GM21381 (cell line): ENCODE measurements at regions not wholly inside any gene's neighbourhood (a gene's known extent, or its start where the extent isn't known, plus 50 kb on each side); places are given as distances from the start of the nearest gene placed in this dataset.
"Not testable (repeated sequence)": the region's sequence is repeated elsewhere in the genome, so short reads cannot be mapped to it uniquely, and the experiment has no call there.

Experiments
- ATAC-seq: cut with Tn5 transposase; IDR thresholded peaks from one replicate; pipeline ENCODE4 v1.9.1; 2021; ENCODE audit warnings: mild to moderate bottlenecking, moderate library complexity; ENCODE audit not compliant: unreplicated experiment

DNA sequence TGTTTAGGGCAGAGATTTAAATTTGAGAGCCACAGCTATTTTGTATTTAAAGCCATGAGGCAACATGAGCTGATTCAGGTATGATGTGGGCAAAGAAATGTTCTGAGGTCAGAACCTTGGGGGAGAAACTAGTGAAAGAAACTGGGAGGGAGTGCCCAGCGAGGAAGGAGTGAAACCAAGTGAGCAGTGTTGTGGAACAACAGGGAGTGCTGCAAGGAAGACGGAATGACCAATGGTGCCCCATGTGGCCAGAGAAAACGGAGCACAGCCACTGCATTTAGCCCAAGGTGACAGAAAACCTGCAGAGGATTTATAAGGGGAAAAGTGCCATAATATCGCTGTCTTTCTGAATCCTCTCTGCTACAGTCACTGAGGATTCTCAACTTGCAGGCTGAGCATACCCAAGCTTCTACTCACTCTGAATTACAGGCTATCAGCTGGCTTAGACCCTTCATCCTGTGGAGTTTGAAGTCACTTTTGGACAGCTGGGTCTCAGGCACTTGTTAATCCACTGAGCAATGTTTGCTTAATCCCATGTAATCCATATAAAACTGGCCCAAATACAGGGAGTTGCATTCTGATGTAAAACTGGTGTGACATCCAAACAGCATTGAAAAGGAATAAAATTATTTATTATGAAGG lies 777.3 kb downstream of the CCSER2 start:
- ATAC-seq: no peak

DNA sequence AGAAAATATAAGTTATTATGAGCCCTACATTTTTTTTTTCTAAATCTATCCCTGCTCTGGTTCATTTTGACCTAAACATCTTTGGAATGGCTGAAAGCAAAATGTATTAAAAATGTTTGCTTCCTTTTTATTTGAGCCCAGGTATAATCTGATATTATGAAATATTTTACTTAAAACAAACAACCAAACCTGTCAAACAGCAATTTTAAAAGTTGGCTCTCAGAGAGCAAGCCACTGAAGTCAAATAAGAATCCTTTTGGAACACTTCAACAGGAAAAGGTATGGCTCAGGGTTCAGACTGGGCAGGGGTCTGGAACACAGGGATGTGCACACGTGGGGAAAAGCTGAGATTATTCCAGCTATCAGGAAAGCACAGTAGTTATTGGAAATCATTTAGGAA lies 782.9 kb downstream of the CCSER2 start:
- ATAC-seq: no peak

DNA sequence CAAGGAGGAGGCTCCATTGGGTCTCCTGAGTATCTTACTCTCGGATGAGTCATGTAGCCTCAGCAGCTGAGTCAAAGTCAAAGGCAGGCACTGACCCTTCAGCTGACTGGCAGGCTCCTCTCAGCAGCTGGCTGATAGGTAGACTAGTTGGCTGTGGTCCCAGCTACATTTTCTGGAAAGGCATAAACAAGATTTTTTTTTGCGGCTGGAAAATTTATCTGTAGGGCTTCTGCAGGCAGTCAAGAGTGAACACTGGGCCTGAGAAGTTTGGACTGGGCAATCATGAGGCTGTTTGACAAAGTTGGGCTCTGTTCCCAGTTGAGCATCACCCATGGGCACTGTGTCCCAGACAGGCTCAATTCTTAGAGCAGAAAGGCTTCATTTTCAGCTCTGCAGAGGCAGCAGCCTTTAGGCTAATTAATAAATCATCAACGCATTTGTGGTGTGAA lies 796.2 kb downstream of the CCSER2 start:
- ATAC-seq: no peak

DNA sequence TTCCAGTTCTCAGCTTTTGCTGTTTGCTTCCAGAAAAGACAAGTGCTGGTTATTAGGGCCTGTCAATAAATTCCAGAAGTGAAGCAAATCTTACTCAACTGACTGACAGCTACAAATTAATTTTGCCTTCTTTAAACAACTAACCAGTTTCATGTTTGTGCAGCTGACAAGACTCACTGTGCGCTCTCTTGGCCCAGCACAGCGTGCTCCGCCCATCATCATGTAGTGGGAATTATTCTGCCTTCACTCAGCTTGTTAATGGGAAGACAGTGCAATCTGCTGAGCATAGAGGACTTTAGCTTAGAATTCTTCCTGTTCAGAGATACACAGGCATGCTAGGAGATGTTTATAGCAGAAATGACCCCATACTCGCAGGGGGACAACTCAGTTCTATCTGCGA lies 808.9 kb downstream of the CCSER2 start:
- no peak for ATAC-seq

- ATAC-seq: no peak
Measured at GRCh38 chr10:85138046-85138445, 809.7 kb downstream of the CCSER2 start.

- ATAC-seq: no peak
Measured at GRCh38 chr10:85139124-85139523, 810.7 kb downstream of the CCSER2 start.

- ATAC-seq: not testable (repeated sequence)
Measured at GRCh38 chr10:85141520-85141919, 813.1 kb downstream of the CCSER2 start.

GRCh38 chr10:85145966-85146365 lies 817.6 kb downstream of the CCSER2 start:
- ATAC-seq: no peak

- ATAC-seq: no peak
Measured at GRCh38 chr10:85147346-85148250, 819.2 kb downstream of the CCSER2 start.

- ATAC-seq: no peak
Measured at GRCh38 chr10:85148693-85149640, 820.6 kb downstream of the CCSER2 start.

DNA sequence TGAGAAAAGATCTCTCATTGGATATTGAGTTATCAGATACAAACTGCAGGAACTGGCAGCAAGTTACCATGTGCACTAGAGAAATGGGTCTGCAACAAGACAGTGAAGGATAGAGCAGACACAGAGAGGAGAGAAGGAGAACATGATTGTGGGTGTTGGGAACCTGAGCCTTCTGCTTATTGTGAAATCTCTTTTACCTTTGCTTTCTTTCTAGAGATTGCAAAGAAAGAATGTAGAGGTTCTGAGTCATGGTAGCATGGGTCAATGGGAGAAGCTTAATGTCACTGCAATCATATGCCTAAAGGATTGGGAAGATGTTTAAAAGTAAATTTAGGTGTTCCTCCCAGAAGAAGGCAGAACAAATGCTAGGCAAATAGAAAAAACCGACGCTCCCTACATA lies 821.4 kb downstream of the CCSER2 start:
- no peak for ATAC-seq

DNA sequence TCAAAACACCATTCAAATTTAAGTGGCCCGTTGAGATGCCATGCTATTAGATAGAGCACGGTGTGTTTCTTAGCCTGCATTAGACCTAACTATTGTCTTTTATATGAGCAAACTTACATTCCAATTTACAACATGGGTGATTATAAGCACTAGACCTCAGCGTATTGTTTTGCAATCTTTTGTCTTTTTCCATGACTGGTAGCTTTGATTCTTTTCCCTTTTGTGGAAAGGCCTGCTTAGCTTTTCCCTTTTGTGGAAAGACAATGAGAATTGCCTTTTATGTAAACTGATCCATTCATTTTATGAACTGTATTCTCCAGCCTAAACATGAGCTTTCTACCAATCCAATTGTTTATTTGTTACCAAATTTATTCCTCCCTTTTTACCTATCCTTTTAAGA lies 823.1 kb downstream of the CCSER2 start:
- ATAC-seq: no peak

DNA sequence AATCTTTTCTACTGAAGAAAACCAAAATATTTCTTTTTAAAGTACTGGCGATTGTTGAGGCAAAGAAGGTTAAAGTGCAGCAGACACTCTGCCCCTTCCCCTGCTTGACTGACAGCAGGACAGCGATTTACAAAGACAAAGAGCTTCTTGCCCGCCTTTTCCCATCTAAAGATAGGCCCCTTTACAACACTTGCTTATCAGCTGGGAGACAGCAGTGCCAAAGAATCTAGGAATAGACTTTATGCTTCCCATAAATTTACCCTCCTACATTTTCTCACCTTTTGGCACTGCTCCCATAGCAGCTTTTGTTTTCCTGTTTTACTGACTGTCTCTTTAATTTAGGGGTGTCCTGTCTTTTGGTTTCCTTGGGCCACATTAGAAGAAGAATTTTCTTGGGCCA lies 824.1 kb downstream of the CCSER2 start:
- ATAC-seq: no peak

DNA sequence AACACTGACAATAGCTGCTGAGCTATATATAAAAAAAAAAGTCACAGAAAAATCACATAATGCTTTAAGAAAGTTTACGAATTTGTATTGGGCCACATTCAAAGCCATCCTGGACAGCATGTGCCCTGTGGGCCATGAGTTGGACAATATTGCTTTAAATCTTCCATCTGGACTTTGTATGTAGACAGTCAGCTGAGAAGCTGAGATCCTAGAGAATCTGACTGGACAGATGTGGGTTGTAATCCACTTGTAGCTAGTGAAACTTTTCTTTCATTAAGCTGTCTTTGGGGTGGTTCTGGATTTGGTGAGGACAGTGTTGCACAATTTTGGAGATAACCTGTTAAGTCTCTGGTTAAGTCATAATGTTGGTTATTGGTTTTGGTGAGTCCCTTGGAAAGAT lies 824.5 kb downstream of the CCSER2 start:
- ATAC-seq: no peak

GRCh38 chr10:85157206-85157605 lies 828.8 kb downstream of the CCSER2 start:
- no peak for ATAC-seq

- ATAC-seq: no peak
Measured at GRCh38 chr10:85168243-85168642, 839.9 kb downstream of the CCSER2 start.

DNA sequence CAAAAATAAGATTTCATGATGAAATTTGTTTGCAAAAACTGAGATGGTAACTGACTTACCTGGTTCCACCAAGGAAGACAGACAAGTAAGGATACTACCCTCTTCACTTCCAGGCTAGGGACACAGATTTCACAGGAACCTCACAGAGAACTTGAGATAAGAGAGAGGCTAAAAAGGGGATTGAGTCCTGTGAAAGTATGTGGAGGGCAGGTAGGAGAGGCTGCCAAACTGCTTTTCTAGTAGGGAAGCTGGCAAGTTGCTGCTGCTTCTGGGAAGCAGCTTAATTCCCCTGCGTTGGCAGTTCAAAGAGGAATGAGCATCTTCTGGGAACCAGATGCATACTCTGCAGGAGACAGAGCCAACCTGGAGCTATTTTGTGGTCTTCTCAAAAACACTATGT lies 841.6 kb downstream of the CCSER2 start:
- no peak for ATAC-seq

DNA sequence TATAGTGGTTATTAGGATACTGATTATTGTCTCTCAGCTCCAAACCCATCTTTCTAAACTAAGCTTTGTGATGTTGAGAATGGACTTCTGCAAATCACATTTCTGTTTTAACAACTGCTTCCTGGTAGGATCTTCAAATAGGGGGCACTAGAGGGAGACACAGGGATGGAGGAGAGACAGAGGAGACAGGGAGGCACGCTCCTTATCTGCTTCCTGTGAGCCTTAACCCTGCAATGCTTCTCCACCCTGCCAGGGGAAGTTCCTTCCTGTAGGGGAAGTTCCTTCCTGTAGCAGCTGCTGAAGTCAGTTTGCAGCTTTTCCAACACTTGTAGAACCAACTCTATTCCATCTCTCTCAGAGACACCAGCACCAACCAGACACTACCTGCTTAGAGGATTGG lies 847.2 kb downstream of the CCSER2 start:
- no peak for ATAC-seq

DNA sequence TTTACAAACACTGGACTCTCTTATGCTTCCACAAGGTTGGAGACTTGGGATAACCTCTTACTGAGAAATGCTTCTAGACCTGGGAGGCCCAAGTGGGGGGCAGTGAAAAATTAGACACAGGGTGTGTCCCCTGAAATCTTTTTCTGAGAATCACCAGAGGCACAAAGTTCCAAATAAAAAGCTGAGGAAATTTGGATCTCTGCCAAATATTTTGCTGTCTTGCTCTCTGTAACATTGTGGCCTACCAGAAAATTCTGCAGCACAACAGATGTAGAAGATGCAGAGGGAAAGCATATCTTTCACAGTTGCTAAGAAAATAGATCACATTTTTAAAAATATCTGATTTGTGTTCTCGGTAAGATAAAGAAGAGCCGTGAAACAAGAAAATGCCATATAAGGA lies 849.4 kb downstream of the CCSER2 start:
- ATAC-seq: no peak

DNA sequence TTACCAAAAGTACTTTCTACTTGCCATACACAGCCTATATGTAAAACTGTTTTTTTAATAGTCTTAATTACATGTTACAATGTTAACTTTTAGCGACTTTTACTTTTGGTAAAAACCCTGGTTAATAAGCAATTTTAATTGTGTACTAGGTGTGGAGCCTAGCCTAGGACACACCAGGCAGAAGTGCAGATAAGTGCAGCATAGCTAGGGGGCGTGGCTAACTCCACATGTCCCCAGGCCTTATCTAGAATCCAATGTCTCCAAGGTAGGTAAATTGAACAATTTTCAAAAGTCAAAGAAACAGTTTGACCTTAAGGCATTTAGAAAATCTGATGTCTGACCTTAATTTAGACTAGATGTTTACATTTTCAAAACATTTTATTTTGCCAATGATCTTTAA lies 858.7 kb downstream of the CCSER2 start:
- ATAC-seq: no peak

GRCh38 chr10:85188770-85189484 lies 860.5 kb downstream of the CCSER2 start:
- ATAC-seq: no peak
